Progenitor cell of endocrine pancreas (in vitro differentiated cells): ENCODE measurements at regions not wholly inside any gene's neighbourhood (a gene's known extent, or its start where the extent isn't known, plus 50 kb on each side); places are given as distances from the start of the nearest gene placed in this dataset.
A peak's percentile ranks its signal among the peaks of the same experiment; 100 is the strongest.

Source experiments
- DNase-seq: peaks from one replicate; pipeline ENCODE4 v3.0.0; 2021; ENCODE audit warnings: low spot score; ENCODE audit not compliant: unreplicated experiment
- H3K27ac Mint-ChIP-seq: 2 replicates; pipeline ENCODE4 v1.8.0; 2021; ENCODE audit warnings: mild to moderate bottlenecking, moderate library complexity, mixed read lengths
- H3K27me3 Mint-ChIP-seq: 2 replicates; pipeline ENCODE4 v1.8.0; 2021; ENCODE audit warnings: mixed read lengths
- H3K36me3 Mint-ChIP-seq: 2 replicates; pipeline ENCODE4 v1.8.0; 2022; ENCODE audit warnings: mixed read lengths; ENCODE audit not compliant: insufficient read depth
- H3K4me1 Mint-ChIP-seq: 2 replicates; pipeline ENCODE4 v1.8.0; 2021; ENCODE audit warnings: low read depth, mixed read lengths
- H3K4me3 Mint-ChIP-seq: 2 replicates; pipeline ENCODE4 v1.8.0; 2021; ENCODE audit warnings: low read depth, mild to moderate bottlenecking, moderate library complexity, mixed read lengths
- H3K9me3 Mint-ChIP-seq: 2 replicates; pipeline ENCODE4 v1.8.0; 2021; ENCODE audit warnings: low read depth, mixed read lengths
- TF ChIP-seq, protein P1 (sequence below): fragments of 200-600 bp; sonication (generic); IDR thresholded peaks from one replicate; pipeline ENCODE4 v1.5.0; 2021; ENCODE audit warnings: antibody characterized with exemption, mild to moderate bottlenecking; ENCODE audit not compliant: unreplicated experiment

DNA sequence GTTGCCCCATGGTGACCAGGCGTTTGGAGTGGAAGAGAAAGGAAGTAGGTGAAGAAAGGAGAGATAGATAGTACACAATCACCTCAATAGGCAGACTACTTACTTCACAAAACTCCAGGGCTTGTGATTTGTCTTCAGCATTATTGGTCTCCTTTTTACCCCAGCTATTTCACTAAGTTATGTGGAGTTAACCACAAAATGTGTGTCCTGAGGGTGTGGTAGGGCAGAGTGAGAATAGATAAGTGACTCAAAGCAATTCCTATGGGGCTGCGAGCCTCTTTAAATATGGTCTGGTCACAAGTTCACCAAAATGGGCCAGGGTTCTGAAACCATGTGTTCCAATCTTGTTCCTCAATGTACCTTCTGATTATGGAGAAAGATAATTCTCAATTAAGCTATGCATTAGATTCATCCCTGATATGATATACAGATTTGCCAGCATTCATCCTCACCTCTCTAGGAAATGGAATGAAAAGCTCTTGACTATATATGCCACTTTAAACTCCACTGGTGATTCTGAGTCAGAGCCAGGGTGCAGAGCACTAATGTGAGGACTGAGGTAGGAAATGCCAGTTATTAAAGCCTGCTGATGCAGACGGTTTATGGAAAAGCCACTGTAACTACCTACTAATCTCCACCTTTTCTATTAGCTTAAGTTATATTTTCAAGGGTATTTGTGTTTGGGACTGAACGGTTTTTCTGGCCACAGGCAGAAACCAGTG is 310.6 kb upstream of the MANEA start:
- no peaks in the 10 kb centered on the region for H3K9me3 Mint-ChIP-seq
- TF ChIP-seq, protein P1, sequence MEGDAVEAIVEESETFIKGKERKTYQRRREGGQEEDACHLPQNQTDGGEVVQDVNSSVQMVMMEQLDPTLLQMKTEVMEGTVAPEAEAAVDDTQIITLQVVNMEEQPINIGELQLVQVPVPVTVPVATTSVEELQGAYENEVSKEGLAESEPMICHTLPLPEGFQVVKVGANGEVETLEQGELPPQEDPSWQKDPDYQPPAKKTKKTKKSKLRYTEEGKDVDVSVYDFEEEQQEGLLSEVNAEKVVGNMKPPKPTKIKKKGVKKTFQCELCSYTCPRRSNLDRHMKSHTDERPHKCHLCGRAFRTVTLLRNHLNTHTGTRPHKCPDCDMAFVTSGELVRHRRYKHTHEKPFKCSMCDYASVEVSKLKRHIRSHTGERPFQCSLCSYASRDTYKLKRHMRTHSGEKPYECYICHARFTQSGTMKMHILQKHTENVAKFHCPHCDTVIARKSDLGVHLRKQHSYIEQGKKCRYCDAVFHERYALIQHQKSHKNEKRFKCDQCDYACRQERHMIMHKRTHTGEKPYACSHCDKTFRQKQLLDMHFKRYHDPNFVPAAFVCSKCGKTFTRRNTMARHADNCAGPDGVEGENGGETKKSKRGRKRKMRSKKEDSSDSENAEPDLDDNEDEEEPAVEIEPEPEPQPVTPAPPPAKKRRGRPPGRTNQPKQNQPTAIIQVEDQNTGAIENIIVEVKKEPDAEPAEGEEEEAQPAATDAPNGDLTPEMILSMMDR, result no peak
- no peak overlapping the region for H3K27ac Mint-ChIP-seq
- no peak overlapping the region for H3K4me3 Mint-ChIP-seq
- H3K4me1 Mint-ChIP-seq, result no peaks in the 10 kb centered on the region
- H3K36me3 Mint-ChIP-seq, result no peaks in the 10 kb centered on the region
- no peak for DNase-seq
- H3K27me3 Mint-ChIP-seq, result no peaks in the 10 kb centered on the region

DNA sequence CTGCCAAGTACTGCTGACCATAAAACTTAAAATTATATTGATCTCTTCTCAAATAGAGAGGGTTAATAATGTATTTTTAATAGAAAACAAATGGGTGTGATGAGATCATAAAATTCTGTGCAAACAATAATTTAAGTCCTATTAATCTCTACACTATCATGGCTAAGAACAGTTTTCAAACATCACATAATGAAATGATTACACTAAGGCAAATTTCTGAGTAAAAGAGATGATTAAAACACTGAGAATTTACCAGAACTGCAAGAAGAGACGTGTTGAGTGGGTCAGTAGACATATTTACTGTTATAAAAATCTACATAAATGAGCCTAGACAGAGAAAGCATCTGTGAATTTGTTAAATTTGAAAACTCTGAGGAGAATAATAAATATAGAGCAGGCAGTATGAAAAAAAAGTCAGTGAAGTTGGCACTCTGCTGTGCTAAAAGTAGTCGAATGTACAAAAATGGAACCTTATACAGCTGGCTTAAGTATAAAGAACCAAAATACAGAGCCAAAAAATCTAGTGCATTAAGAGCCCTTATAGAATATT is 302.6 kb upstream of the MANEA start:
- no peak for DNase-seq
- TF ChIP-seq, protein P1, result no peak
- H3K9me3 Mint-ChIP-seq, result no peaks in the 10 kb centered on the region
- no peaks in the 10 kb centered on the region for H3K27me3 Mint-ChIP-seq
- H3K36me3 Mint-ChIP-seq, result no peaks in the 10 kb centered on the region
- peaks cover 2% of the 10 kb centered on the region for H3K4me1 Mint-ChIP-seq
- H3K27ac Mint-ChIP-seq, result no peak overlapping the region
- no peak overlapping the region for H3K4me3 Mint-ChIP-seq

DNA sequence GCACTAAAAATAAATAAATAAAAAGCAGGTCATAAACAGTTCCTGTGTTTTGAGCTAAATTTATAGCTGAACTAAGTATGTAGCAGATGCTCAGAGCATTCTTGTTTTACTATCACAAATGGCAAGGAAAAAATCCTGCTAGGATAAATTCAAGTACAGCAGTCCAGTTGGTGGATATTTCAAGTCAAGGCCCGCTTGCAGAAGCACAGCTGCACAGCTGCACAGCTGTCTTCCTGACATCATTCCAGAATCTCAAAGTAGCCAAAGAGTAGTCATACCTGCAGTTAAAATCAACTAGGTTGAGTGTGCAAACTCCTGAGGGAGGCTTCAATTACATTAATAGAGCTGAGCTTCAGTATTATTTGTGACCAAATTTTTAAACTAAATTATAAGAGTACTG is 297.7 kb upstream of the MANEA start:
- TF ChIP-seq, protein P1, result no peak
- Mint-ChIP-seq H3K27ac (no peak overlapping the region), H3K4me3 (no peak overlapping the region), H3K4me1 (peaks cover 2% of the 10 kb centered on the region), H3K9me3 (no peaks in the 10 kb centered on the region), H3K36me3 (no peaks in the 10 kb centered on the region), H3K27me3 (no peaks in the 10 kb centered on the region)
- DNase-seq, result no peak

DNA sequence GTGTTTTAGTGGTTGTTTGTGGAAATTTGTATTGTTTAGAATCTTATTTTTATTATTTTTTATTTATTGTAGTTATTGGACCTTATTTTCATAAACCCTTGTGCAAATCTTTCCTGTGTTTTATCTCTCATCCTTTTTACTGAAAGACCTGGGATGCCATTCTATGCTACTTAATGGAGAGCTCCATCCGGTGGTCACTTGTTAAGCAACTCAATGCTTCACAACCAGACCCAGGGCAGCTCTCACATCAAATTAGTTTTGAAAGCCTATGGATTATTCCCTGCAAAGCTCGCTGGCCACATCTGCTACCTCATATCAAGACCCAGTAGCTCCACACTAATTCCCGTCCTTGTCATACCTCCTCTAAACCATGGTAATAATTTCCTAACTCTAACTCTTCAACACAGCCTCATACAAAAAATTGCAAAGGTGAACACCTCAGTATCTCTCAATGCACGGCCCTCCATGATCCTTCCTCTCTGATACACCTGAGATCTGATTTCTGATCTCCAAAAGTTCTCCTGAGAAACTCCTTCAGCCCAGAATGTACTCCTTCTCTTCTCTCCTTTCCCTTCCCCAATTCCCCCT is 296.6 kb upstream of the MANEA start:
- no peak for DNase-seq
- no peak overlapping the region for H3K4me3 Mint-ChIP-seq

DNA sequence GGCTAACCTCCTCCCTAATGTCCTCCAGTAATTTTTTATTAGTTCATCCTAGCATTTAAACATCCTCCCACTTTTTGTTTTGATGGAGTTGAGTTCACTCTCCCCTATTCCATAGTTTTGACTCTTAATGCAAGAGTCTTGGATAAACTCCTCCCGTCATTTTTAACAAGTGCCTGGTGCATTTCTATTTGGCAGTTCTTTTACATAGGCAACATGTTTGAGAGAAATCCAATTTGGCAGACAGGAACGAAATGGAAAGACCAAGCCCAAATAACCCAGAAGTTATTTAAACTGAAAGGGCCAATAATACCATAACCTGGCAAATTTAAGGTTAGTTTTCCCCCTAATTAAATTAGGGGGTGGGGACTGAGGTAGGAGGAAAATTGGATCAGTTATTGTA is 291.5 kb upstream of the MANEA start:
- no peak overlapping the region for H3K27ac Mint-ChIP-seq
- H3K9me3 Mint-ChIP-seq, result no peaks in the 10 kb centered on the region
- no peaks in the 10 kb centered on the region for H3K27me3 Mint-ChIP-seq
- DNase-seq, result no peak
- H3K4me3 Mint-ChIP-seq, result no peak overlapping the region
- no peaks in the 10 kb centered on the region for H3K36me3 Mint-ChIP-seq
- TF ChIP-seq, protein P1, result no peak
- H3K4me1 Mint-ChIP-seq, result no peaks in the 10 kb centered on the region

More for the DNA sequence above, 296.6 kb upstream of the MANEA start:
- TF ChIP-seq, protein P1, result peak; percentile 66
- H3K27me3 Mint-ChIP-seq, result no peaks in the 10 kb centered on the region
- no peak overlapping the region for H3K27ac Mint-ChIP-seq
- H3K36me3 Mint-ChIP-seq, result no peaks in the 10 kb centered on the region
- H3K9me3 Mint-ChIP-seq, result no peaks in the 10 kb centered on the region
- peaks cover 2% of the 10 kb centered on the region for H3K4me1 Mint-ChIP-seq
